Stimulated activated CD4-positive, alpha-beta T cell treated with anti-CD3 and anti-CD28 coated beads, Interleukin-4, amount 100 ng/mL, for 1 hour (primary cell): ENCODE measurements at regions not wholly inside any gene's neighbourhood (a gene's known extent, or its start where the extent isn't known, plus 50 kb on each side); places are given as distances from the start of the nearest gene placed in this dataset.

Source experiments
- DNase-seq: peaks from one replicate; pipeline ENCODE4 v3.0.0-alpha.2; 2020

DNA sequence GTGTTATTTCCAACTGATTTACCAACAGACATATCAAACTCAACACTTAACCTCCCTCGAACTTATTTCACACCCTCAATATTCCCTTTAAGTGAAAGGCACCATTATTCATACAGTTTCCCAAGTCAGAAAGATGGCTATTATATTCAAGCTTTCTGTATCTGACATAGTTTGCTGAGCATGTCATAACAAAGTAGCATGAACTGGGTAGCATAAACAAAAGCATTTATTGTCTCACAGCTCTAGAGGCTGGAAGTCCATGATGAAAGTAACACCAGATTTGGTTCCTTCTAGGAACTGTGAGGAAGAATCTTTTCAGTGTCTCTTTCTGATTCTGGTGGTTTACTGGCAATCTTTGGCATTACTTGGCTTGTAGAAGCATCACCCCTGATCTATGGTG lies 1388.6 kb downstream of the TECRL start:
- DNase-seq = no peak

DNA sequence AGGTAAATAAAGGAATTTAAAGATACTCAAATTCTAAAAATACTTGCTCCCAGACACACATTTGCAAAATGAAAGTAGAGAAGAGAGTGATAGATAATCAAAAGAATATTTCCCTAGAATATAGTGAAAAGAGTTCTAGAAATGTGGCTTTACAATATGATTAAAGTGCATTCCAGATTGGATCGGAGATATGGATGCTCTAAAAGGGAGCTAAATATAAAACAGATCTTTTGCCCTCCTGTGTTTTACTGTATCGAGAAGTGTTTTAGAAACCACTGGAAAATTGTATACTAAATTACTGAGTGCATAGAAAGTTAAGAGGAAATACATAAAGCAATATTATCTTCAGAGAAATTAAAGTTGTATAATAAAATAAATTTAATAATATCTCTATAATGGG lies 1392.0 kb downstream of the TECRL start:
- DNase-seq = no peak

DNA sequence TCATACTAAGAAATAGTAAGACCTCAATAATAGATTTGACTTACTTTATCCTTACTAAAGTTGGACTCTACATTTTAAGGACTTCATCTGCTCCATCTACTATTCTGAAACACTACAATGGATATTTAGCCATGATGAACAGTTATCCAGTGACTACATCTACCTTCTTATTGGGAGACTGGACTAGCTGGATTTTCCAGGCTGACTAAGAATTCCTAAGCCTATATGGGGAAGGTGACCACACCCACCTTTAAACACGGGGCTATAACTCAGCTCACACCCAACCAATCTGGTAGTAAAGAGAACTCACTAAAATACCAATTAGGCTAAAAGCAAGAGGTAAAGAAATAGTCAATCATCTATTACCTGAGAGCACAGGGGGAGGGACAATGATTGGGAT lies 1438.4 kb downstream of the TECRL start:
- no peak for DNase-seq

DNA sequence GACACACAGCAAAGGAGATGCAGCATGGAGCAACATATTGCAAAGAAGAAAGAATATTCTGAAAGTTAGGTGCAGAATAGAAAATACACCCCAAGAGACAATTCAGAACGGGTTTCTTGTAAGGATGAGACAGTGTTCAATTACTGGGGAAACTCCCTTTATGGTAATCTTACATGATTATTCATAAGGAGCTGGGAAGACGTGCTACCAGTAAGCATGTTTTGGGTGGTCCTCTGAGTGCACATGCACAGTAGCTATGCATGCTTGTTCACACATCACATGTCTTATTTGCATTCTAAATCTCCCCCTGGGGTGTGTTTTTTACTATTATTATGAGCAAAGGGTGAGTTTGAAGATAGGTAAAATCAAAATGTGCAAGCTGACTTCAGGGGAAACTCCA lies 1448.8 kb downstream of the TECRL start:
- no peak for DNase-seq

DNA sequence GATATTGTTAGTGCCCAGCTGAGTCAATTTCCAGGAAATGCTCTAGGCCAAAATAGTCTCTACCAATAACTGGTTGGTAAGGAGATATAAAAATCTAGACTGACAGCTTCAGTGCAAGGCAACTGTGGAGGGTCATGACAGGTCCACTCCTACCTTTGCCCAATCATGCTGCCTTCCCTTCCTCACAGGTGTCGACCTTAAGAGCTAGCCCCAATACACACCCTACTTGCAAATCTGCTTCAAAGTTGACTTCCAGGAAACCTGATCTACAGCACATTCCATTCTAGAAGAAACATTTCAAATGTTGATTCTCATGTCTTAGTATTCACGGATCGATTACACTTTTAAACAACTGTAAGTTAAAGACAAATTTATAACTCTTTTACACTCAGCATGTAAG lies 1455.5 kb downstream of the TECRL start:
- DNase-seq = no peak

DNA sequence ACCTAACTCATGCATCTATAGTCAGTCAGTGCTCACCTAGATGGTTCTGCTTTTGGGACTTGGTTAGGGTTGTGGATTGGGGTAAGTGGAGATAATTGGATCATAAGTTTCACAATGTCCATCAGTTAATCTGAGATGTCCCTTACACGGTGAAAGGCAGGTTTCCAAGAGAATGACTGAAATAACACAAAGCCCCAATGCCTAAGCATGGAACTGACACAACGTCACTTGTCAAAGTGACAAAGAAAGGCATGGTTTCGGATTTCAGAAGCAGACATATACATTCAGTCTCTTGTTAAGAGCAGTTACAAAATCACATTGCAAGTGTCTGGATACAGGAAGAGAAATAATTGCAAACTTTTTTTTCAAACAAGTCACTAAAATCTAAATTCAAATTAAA lies 1456.9 kb downstream of the TECRL start:
- no peak for DNase-seq

DNA sequence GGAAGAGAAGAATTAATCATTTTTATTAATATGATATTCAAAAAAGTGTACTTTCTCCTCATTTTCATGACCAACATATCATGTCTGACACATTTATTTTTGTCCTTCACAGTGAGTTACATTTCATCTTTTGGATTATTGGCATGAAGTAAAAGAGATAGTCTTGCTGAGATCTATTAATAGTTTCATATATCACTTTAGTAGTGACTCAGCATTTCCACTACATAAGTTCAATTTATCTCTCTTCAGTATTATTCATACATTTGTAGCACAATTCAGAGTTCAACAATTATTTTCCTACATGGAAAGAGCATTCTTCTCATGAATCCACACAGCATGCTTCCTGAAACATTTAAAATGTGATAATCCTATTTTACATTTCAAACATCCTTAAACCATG lies 1461.1 kb downstream of the TECRL start:
- no peak for DNase-seq

DNA sequence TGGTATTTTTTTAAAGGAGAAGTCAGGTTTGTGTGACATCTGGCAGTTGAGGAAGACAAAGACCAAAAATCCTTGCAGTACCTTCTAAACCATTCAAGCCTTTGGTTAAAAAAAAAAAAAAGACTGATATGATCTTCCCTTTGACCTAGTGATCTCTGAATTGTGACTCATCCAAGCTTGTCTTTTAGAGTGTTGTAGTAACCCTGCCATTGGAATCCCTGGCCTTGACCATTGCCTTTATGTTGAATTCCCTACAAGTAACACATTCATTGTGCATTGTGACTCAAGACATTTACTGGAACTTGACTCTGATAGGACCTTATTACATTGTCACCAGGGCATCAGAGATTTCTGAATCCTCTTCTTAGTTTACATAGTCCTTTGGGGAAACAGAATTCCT lies 1469.0 kb downstream of the TECRL start:
- no peak for DNase-seq

DNA sequence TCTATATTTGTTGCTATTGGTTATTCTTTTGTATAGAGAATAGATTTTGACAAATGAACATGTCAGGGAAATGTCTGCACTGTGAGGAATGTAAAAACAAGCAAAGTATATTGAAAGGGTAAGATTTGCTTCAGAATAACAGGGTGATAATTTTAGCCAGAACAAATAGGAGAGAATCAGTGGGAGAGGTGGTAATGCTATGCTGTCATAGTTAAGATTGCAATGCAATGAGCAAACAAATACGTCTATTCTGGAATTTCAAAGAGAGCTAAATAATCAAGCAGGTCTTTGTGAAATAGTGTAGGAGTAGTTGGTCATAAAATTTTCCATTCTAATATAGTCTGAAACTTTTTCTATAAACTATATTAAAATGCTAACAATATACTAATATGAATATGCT lies 1478.4 kb downstream of the TECRL start:
- no peak for DNase-seq

DNA sequence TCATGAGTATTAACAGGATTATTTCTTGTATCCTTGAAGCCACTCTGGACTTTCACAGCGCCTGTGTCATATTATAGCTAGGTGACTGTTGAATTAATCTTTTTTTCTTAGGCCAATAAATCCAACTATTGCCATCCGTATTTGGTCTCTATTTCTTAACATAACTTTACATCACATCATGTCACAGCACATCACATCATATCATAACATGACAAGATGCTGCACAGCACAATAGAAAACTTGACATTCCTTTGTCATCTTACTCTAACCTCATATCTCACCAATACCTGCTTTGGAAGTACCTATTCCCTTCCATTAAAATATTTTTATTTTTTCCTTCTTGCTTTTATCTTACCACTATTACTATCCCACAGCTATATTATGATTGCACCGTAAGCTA lies 1480.8 kb downstream of the TECRL start:
- no peak for DNase-seq

DNA sequence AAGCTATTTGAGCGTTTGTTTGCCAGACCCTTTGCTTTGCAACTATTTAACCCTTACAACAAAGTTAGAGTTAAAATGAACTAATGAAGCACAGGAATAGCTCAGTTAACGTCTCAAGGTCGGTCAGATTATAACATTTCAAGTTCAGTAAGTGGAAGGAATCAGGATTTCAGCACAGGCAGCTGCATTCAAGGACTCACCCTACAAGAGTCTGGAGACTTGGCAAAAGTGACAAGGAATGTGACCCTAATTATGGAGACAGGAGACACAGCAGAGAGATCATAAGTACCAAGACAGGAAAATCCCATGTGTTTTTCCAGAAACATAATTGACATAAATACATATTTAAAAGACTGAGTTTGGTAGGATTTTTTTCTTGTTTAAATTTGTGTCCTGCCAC lies 1481.7 kb downstream of the TECRL start:
- no peak for DNase-seq

DNA sequence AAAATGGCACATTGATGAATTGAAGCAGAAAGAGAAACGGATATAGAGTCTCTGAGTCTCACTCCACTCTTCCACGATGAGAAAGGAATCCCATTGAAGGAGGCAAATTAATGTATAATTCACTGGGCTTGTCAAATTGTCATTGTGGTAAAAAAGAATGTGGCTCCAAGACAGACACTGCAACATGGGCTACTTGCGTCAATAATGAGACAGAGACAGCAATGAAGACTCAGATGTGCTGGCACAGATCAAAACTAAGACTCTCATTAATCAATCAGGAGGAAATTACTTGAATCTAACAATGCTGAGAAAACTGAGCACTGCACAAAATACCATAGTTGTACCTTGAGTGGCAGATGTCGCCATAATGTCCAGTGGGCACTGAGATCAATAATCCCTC lies 1485.5 kb downstream of the TECRL start:
- DNase-seq = no peak

DNA sequence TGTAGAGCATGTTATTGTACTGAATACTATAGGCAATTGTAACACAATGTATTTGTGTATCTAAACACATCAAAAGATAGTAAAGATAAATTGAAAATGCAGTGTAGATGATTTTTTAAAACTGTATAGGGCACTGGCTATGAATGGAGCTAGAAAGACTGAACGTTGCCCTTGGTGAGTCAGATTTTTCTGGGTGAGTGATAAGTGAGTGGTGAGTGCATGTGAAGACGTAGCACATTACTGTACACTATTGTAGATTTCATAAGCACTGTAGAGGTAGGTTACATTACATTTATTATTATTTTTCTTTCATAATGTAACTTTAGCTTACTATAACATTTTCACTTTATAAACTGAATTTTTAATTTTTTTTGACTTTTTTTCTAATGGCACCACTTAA lies 1491.6 kb downstream of the TECRL start:
- DNase-seq = no peak

DNA sequence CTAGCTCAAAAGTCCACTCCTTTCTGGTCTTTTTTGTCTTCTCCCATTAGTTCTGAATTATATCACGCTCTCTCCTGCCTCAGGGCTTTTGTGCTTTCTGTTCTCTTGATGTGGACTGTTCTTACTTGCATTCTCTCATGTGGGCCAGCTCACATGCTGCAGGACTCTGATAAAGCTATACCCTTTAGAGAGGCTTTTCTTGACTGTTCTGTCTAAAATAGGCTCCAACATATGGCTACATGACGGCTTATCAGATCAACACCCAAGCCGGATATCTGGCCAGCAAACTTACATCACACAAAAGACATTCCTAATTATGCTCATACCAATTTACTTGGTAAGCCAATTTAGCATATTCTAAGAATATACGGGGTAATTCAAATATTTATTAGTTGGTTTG lies 1494.5 kb downstream of the TECRL start:
- DNase-seq = no peak

DNA sequence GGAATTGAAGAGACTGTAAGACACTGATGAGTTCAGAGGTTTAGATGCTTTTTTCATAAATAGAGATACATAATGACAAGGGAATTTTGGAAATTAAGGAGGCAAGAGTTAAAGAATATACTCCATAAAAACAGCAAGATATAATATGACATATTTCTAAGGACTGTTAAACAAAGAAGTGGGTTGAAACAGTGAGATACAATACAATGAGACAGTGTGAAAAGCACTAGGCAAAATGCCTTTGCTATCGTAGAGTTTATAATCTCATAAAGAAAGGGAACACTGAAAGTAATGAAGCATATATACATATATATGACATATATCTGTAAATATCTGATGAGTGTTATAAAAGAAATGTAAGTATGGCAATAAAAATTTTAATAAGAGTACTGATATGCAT lies 1496.2 kb downstream of the TECRL start:
- no peak for DNase-seq

DNA sequence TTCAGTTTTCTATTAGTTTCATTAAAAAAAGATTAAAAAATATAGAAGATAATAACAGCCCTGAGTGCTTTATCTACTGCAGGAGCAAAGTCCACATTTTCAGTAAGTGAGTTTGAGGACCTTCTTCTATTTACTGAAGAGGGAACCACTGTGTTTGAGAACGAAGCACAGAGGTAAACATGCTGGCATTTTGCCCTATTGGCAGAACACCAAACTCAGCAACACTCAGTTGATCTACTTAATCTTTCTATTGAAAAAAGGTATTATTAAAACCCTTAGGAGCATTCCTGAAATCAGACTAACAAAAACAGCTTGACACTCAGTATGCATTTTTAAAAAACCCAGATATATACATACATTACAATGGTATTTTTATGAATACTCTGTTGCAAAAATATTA lies 1496.7 kb downstream of the TECRL start:
- DNase-seq = no peak

DNA sequence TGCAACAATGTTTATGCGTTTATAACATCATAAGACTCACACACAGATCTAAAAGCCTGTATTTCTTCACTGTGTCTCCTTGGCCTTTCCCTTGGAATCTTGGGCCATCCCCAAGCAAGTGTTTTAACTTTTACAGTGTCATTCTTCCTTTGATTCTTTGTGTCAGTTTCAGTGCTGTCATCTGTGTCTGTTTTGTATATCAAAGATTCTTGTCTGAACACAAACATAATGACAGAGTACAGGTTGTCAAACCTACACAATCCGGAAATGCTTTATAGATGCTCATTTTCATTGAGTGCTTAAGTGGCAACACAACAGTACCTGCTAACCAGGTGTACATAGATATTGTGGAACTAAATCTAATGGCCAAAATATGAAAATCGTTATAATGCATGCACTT lies 1500.0 kb downstream of the TECRL start:
- DNase-seq = no peak

DNA sequence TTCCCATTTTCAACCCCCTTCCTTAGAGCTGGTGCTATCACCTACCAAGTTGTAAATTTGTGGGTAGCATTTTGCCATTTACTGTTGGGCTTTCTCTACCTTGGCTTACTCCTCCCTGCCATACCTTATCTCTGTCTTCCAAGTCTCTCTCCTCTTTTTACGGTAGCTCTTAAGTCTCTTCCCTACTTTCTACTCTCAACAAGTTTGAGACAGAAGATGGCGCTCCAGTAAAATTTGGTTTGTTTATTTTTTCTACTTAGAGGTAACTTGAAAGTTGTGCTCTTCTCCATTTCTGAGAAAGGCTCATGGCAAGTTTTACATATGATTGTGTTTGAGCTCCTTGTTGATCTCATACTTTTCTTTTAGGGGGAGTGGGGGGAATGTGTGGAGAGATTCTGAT lies 1508.1 kb downstream of the TECRL start:
- DNase-seq = no peak

DNA sequence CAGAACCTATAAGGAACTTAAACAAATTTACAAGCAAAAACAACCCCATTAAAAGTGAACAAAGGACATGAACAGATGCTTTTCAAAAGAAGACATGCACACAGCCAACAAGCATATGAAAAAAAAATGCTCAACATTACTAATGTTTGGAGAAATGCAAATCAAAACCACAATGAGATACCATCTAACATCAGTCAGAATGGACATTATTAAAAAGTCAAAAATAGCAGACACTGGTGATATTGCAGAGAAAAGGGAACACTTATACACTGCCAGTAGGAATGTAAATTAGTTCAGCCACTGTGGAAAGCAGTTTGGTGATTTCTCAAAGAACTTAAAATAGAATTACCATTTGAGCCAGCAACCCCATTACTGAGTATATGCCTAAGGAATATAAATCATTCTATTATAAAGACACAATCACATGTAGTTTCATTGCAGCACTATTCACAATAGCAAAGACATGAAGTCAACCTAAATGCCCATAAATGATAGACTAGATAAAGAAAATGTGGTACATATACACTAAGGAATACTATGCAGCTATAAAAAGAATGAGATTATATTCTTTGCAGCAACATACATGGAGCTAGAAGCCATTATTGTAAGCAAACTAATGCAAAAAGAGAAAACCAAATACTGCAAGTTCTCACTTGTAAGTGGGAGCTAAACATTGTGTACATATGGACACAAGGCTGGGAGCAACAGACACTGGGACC lies 1509.4 kb downstream of the TECRL start:
- DNase-seq = no peak

DNA sequence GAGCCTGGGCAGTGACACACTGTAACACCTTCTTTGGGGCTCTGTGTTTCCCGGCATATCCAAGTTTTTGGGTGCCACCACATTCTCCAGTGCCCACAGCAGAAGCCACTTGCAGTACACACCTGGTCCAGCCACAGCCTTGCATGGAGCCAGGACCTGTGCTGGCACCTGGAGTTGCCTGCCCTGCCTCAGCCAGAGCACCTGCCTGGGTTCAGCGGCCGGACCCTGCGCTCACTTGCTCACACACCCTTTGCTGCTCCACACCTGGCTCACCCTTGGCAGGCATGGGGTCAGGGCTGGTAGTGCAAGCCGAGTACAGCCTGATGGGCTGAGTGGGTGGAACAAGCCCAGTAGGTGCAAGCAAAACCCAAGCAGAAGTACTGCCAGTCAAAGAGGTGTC lies 1511.1 kb downstream of the TECRL start:
- DNase-seq = no peak

DNA sequence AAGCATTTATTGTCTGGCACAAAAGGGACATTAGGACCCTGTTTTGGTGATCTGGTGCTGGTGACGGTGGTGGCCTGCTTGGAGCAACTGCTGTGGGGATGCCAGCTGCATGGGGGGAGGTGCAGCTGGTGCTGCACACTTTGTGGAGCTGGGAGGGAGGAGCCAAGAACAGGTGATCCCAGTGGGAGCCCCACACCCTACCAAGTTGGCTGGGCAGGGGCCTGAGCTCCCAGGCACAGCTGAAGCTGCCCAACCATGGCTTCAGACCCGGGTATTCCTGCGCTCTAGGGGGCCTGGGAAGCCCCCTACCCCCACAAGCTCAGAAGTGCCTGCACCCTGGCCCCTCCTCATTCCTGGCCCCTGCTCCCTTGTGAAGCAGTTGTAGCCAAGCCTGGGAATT lies 1512.5 kb downstream of the TECRL start:
- DNase-seq = no peak

DNA sequence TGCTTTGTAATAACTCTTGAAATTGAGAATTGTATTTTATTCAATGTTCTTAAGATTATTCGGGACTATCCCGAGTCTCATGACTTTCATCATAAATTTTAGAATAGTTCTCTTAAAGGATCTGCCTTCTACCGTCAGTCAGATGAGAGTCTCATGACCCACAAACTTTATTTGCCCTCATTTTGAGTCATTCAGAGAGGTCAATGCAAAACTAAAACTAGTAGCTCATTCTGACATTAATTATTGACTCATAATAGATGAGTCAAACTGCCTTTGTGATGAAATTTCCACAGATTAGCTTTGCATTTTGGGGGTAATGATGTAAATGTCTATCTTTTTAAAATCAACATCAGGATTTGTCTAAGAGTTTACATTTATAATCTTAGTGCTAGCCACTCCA lies 1527.3 kb downstream of the TECRL start:
- no peak for DNase-seq

DNA sequence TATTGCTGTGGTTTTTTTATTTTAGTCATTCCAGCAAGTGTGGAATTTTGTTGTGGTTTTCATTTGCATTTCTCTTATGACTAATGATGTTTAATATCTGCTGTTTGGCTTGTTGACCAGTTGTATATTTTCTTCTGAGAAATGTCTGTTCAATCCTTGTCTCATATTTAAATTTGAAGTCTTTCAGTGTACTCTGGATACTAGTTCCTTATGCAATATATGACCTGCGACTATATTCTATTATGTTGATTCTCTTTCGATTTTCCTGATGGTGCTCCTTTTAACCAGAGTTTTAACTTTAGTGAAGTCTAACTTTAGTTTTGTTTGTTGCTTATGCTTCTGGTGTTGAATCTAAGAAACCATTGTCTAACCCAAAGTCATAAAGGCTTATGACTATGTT lies 1528.0 kb downstream of the TECRL start:
- no peak for DNase-seq

DNA sequence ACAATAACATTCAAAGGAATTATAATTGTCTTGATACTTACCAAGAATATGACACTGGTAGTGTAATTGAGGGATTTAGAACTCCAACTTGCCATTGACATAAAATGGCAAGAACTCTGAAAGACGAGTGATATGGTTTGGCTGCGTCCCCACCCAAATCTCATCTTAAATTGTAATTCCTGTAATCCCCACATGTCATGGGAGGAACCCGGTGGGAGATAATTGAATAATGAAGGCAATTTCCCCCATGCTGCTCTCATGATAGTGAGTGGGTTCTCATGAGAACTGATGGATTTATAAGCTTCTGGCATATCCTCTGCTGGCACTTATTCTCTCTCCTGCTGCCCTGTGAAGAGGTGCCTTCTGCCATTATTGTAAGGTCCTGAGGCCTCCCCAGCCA lies 1536.4 kb downstream of the TECRL start:
- DNase-seq = no peak

DNA sequence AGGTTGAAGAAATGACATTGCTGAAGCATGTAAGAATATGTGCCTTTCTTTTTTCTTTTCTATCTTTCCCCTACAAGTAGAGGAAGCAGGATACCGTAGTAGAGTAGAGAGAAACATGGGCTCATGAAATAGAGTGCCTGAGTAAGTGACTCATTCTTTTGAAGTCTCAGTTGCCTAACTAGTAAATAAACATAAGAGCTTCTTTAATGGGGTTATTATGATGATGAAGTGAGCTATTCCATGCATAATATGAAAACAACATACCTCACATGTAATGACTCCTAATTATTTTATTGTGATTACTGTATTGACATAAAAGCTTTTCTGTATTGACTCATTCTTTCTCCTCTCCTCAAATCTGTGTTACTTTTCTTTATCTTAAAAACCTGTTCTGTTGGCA lies 1538.2 kb downstream of the TECRL start:
- no peak for DNase-seq

DNA sequence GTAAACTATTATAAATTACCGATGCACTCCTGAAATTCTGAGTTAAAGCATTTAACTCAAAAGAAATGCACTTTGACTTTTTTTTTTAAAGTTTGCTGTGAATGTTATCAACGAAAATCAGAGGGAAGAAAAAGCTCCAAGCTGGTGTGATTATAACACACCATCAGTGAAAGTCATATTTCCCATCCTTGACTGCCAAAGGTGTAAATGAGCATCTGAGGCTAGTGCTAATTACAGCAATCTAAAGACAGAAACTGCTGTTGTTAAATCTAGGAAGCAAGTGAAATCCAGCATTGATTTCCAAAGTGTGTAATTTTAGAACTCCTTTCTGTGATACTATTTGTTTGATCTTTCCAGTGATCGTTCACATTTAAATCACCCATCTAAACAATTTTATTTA lies 1538.8 kb downstream of the TECRL start:
- no peak for DNase-seq
